Vagina (tissue), 2 donors: ENCODE measurements at regions not wholly inside any gene's neighbourhood (a gene's known extent, or its start where the extent isn't known, plus 50 kb on each side); places are given as distances from the start of the nearest gene placed in this dataset.

Experiments
- CTCF ChIP-seq, 3 experiments: fragments of 450-650 bp in 2 of 3; fragments of 200-600 bp in 1 of 3; sonication (generic) in 1 of 3; IDR thresholded peaks; one replicate each; pipeline ENCODE4 v1.5.1; 2017 to 2019; ENCODE audit warnings: antibody characterized with exemption in 3 of 3, mild to moderate bottlenecking in 2 of 3, moderate library complexity in 2 of 3
- POLR2A ChIP-seq, 2 donors: fragments of 450-650 bp; IDR thresholded peaks; one replicate each; pipeline ENCODE4 v1.6.1; 2017; ENCODE audit warnings: antibody characterized with exemption in 2 of 2, mild to moderate bottlenecking in 2 of 2, moderate library complexity in 2 of 2
- POLR2AphosphoS5 ChIP-seq, 2 donors: sonication (generic); formaldehyde crosslinking; IDR thresholded peaks; one replicate each; pipeline ENCODE4 v1.9.0; 2017; ENCODE audit warnings: antibody characterized with exemption in 2 of 2, mild to moderate bottlenecking in 2 of 2, low read depth in 1 of 2; ENCODE audit not compliant: insufficient read depth in 1 of 2

- no peak for TF ChIP-seq CTCF (IDR thresholded peaks at IDR 0.05)
- TF ChIP-seq POLR2AphosphoS5 (IDR thresholded peaks at IDR 0.05; ENCODE audit: insufficient read depth in 1 of 2, low read depth in 1 of 2) = no peak
- TF ChIP-seq POLR2A (IDR thresholded peaks at IDR 0.05) = no peak
These were observed 162.7 kb upstream of the ZNF267 start for GRCh38 chr16:31710880-31711279.
